Vagina (tissue), 2 donors: ENCODE measurements at regions not wholly inside any gene's neighbourhood (a gene's known extent, or its start where the extent isn't known, plus 50 kb on each side); places are given as distances from the start of the nearest gene placed in this dataset.

Source experiments
- CTCF ChIP-seq, 3 experiments: fragments of 450-650 bp in 2 of 3; fragments of 200-600 bp in 1 of 3; sonication (generic) in 1 of 3; IDR thresholded peaks; one replicate each; pipeline ENCODE4 v1.5.1; 2017 to 2019; ENCODE audit warnings: antibody characterized with exemption in 3 of 3, mild to moderate bottlenecking in 2 of 3, moderate library complexity in 2 of 3
- POLR2A ChIP-seq, 2 donors: fragments of 450-650 bp; IDR thresholded peaks; one replicate each; pipeline ENCODE4 v1.6.1; 2017; ENCODE audit warnings: antibody characterized with exemption in 2 of 2, mild to moderate bottlenecking in 2 of 2, moderate library complexity in 2 of 2

- TF ChIP-seq POLR2A (IDR thresholded peaks at IDR 0.05) = no peak
- no peak for TF ChIP-seq CTCF (IDR thresholded peaks at IDR 0.05)
These were observed 535.2 kb downstream of the BCL11B start for GRCh38 chr14:98736701-98737338.
